ENCODE measurements at regions not wholly inside any gene's neighbourhood (a gene's known extent, or its start where the extent isn't known, plus 50 kb on each side); places are given as distances from the start of the nearest gene placed in this dataset.

DNA sequence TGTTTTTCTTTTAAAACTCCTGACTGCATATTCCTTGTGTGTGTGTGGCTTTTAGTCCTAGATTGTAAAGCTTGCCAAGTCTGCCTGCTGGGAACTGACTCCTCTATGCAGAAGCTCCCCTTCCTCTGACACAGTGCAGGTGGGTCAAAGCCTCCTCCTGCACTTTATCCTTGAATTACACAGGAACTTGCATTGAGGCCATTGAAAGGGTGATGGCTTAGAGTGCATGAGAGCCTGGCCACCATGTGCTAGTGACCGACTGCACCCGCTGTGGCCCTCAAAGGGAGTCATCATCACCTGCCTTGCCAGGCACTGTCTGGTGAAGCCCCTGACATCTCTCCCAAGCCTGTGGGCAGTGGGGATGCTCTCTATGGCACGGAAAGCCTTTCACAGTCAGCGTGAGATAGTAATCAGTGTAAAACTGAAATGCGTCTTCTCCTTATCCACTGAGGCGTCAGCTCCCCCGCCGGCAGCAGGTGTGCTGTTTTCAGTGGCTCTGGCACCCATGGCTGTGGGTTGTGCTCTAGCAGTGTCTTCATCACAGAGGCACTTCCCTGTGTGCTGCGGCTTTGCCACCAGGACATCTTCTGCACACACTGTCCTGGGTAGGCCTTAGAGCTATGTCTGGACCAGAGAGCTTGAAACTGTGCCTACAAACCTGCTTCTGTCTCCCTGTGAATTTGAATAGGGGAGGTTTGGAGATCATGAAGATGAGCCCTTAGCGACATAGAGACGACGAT, 87.9 kb downstream of the THBS2 start:
- Histone ChIP-seq H2AFZ (ENCODE audit: low read depth) (no peak overlapping the region), H3K9ac (no peak overlapping the region), H3K9me2 (no peaks in the 10 kb centered on the region), H3K27ac (ENCODE audit: low read depth in 2 of 2, low read length in 1 of 2) (peak overlapping the region in 1 of 2 experiments; percentile 44; a peak in 2 of 4 replicates), H3K4me2 (no peak overlapping the region), H4K20me1 (ENCODE audit: insufficient read depth) (no peaks in the 10 kb centered on the region), H3K36me3 (replicated peaks in 1 of 2; ENCODE audit: control insufficient read depth in 1 of 2, insufficient read depth in 2 of 2, low read length in 1 of 2) (no peaks in the 10 kb centered on the region), H3K79me2 (ENCODE audit: insufficient read depth) (no peaks in the 10 kb centered on the region), H3F3A (replicated peaks; ENCODE audit: insufficient read depth) (peaks cover 7% of the 10 kb centered on the region), H3K9me3 (no peaks in the 10 kb centered on the region), H3K4me3 (ENCODE audit: low read depth in 2 of 2, low read length in 1 of 2) (no peak overlapping the region), H3K27me3 (ENCODE audit: insufficient read depth) (no peaks in the 10 kb centered on the region), H3K4me1 (ENCODE audit: control insufficient read depth in 1 of 2, insufficient read depth in 2 of 2, low read depth in 1 of 2, low read length in 1 of 2) (peaks cover 0 to 8% of the 10 kb centered on the region in 2 experiments; a peak in 2 of 4 replicates)
- TF ChIP-seq FOXM1 (IDR thresholded peaks at IDR 0.05; ENCODE audit: low read depth) (no peak), GATA2 (CRISPR knock-in tag; IDR thresholded peaks at IDR 0.05) (no peak), CTCF (IDR thresholded peaks at IDR 0.05) (no peak)
- 83% methylated on average over 10 of the region's 12 CpGs for WGBS (ENCODE audit: low lambda C conversion rate)
- CTCF ChIA-PET: interaction anchor here (0.6 kb wide), 1 partner anchor 25 kb away, joined by 3 read pairs; no protein-coding TSS in a partner anchor
- POLR2A ChIA-PET: no interaction called here
- DNase-seq: peak; percentile 6

DNA sequence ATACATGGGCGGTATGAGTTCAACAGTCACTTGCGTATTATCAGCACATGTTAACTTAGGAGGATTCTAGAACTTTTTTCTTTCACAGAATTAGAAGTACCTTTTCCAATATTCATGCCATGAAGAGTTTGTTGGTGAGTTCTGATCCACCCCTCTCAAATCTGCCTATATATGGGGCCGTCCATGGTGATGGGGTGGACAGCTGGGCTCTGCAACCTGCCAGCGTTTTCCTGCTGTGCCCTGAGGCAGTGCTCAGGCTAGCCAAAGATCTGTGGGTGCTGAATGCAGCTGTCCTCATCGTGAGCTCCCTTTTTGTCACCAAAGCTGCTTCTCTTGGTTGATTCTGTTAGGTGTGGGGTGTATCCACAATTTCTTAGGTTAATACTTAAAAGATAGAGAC, 88.7 kb downstream of the THBS2 start:
- 73% methylated on average over 5 of the region's 5 CpGs for WGBS (ENCODE audit: low lambda C conversion rate)
- Histone ChIP-seq H2AFZ (ENCODE audit: low read depth) (no peak overlapping the region), H3K27me3 (ENCODE audit: insufficient read depth) (no peaks in the 10 kb centered on the region), H3K79me2 (ENCODE audit: insufficient read depth) (no peaks in the 10 kb centered on the region), H4K20me1 (ENCODE audit: insufficient read depth) (no peaks in the 10 kb centered on the region), H3K9me3 (no peaks in the 10 kb centered on the region), H3F3A (replicated peaks; ENCODE audit: insufficient read depth) (peaks cover 7% of the 10 kb centered on the region), H3K4me2 (no peak overlapping the region), H3K9ac (no peak overlapping the region), H3K9me2 (no peaks in the 10 kb centered on the region), H3K36me3 (replicated peaks in 1 of 2; ENCODE audit: control insufficient read depth in 1 of 2, insufficient read depth in 2 of 2, low read length in 1 of 2) (no peaks in the 10 kb centered on the region), H3K4me1 (ENCODE audit: control insufficient read depth in 1 of 2, insufficient read depth in 2 of 2, low read depth in 1 of 2, low read length in 1 of 2) (peaks cover 0 to 8% of the 10 kb centered on the region in 2 experiments; a peak in 2 of 4 replicates), H3K27ac (ENCODE audit: low read depth in 2 of 2, low read length in 1 of 2) (peak overlapping the region in 1 of 2 experiments; percentile 44; a peak in 2 of 4 replicates), H3K4me3 (ENCODE audit: low read depth in 2 of 2, low read length in 1 of 2) (no peak overlapping the region)
- POLR2A ChIA-PET: no interaction called here
- DNase-seq: peak; percentile 8
- CTCF ChIA-PET: no interaction called here
- no peak for TF ChIP-seq MXI1 (IDR thresholded peaks at IDR 0.05; ENCODE audit: low read depth, low read length)
- no peak for TF ChIP-seq NRF1 (IDR thresholded peaks at IDR 0.05; ENCODE audit: low read depth, low read length)
- TF ChIP-seq EP300 (IDR thresholded peaks at IDR 0.05; ENCODE audit: borderline replicate concordance in 1 of 2, low read depth in 1 of 2, low read length in 1 of 2): no peak
- TF ChIP-seq FOXJ3 (CRISPR knock-in tag; IDR thresholded peaks at IDR 0.05): no peak
- TF ChIP-seq RFX5 (IDR thresholded peaks at IDR 0.05; ENCODE audit: low read length): no peak
- TF ChIP-seq FOSL2 (IDR thresholded peaks at IDR 0.05; ENCODE audit: borderline replicate concordance, low read depth): no peak
- no peak for TF ChIP-seq JUND (IDR thresholded peaks at IDR 0.05)
- TF ChIP-seq USF2 (IDR thresholded peaks at IDR 0.05; ENCODE audit: borderline replicate concordance, low read depth, low read length): no peak
- TF ChIP-seq SIN3A (IDR thresholded peaks at IDR 0.05; ENCODE audit: borderline replicate concordance, low read depth, low read length): no peak
- TF ChIP-seq ELF1 (IDR thresholded peaks at IDR 0.05): no peak
- no peak for TF ChIP-seq EZH2phosphoT487 (IDR thresholded peaks at IDR 0.05; ENCODE audit: borderline replicate concordance, low read depth)
- TF ChIP-seq SMC3 (IDR thresholded peaks at IDR 0.05; ENCODE audit: low read depth, low read length): no peak
- no peak for TF ChIP-seq CTCF (IDR thresholded peaks at IDR 0.05)
- TF ChIP-seq, protein P1, sequence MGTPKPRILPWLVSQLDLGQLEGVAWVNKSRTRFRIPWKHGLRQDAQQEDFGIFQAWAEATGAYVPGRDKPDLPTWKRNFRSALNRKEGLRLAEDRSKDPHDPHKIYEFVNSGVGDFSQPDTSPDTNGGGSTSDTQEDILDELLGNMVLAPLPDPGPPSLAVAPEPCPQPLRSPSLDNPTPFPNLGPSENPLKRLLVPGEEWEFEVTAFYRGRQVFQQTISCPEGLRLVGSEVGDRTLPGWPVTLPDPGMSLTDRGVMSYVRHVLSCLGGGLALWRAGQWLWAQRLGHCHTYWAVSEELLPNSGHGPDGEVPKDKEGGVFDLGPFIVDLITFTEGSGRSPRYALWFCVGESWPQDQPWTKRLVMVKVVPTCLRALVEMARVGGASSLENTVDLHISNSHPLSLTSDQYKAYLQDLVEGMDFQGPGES (IDR thresholded peaks at IDR 0.05; ENCODE audit: low read depth, low read length): no peak
